GM12874 (cell line): ENCODE measurements at regions not wholly inside any gene's neighbourhood (a gene's known extent, or its start where the extent isn't known, plus 50 kb on each side); places are given as distances from the start of the nearest gene placed in this dataset.

Source experiments
- CTCF ChIP-seq: IDR thresholded peaks from 2 replicates; pipeline ENCODE4 v1.5.1; 2011; ENCODE audit warnings: low read depth, mild to moderate bottlenecking, control low read depth, low read length, moderate library complexity; ENCODE audit not compliant: insufficient read depth

GRCh38 chr3:116639641-116640040 lies 69.9 kb upstream of the TUSC7 start:
- no peak for TF ChIP-seq CTCF

GRCh38 chr3:116640109-116640508 lies 69.5 kb upstream of the TUSC7 start:
- TF ChIP-seq CTCF, result no peak

GRCh38 chr3:116643001-116643400 lies 66.6 kb upstream of the TUSC7 start:
- no peak for TF ChIP-seq CTCF

GRCh38 chr3:116647996-116648395 lies 61.6 kb upstream of the TUSC7 start:
- TF ChIP-seq CTCF, result no peak
